Keratinocyte (primary cell): ENCODE measurements at regions not wholly inside any gene's neighbourhood (a gene's known extent, or its start where the extent isn't known, plus 50 kb on each side); places are given as distances from the start of the nearest gene placed in this dataset.

Experiments
- DNase-seq: peaks from one replicate; pipeline ENCODE4 v3.0.0-alpha.2; 2011; ENCODE audit warnings: low read depth, missing footprints, low spot score
- FAIRE-seq: peaks from 2 replicates; lab custom pipeline; 2011; peaks lifted over from hg19 to GRCh38; lab: Jason Lieb, UNC
- H2AFZ ChIP-seq: 2 replicates; pipeline ENCODE4 v1.6.0; 2012; ENCODE audit warnings: low read length, control low read depth, inconsistent platforms; ENCODE audit not compliant: control insufficient read depth
- H3K27ac ChIP-seq: 2 replicates; pipeline ENCODE4 v1.5.1; 2011; ENCODE audit warnings: low read length; ENCODE audit not compliant: control insufficient read depth, insufficient read depth
- H3K27me3 ChIP-seq: 3 replicates; pipeline ENCODE4 v1.6.0; 2011; ENCODE audit warnings: low read length; ENCODE audit not compliant: control insufficient read depth, insufficient read depth; ENCODE audit errors: extremely low read depth
- H3K36me3 ChIP-seq, 2 experiments: 2 replicates in 1 of 2; 3 replicates in 1 of 2; pipeline ENCODE4 v1.5.1; 2011; ENCODE audit warnings: low read length in 2 of 2, mild to moderate bottlenecking in 1 of 2; ENCODE audit not compliant: control insufficient read depth in 2 of 2, insufficient read depth in 2 of 2; ENCODE audit errors: extremely low read depth in 1 of 2
- H3K4me1 ChIP-seq: 3 replicates; pipeline ENCODE4 v1.5.1; 2011; ENCODE audit warnings: low read length; ENCODE audit not compliant: control insufficient read depth, insufficient read depth; ENCODE audit errors: extremely low read depth
- H3K4me2 ChIP-seq: 3 replicates; pipeline ENCODE4 v1.6.0; 2011; ENCODE audit warnings: low read depth, low read length; ENCODE audit not compliant: control insufficient read depth, insufficient read depth; ENCODE audit errors: extremely low read depth
- H3K4me3 ChIP-seq, 3 experiments: fragments of 200-600 bp in 1 of 3; sonication (generic) in 1 of 3; 2 replicates in 2 of 3; 3 replicates in 1 of 3; pipeline ENCODE4 v1.5.1; 2011 to 2016; ENCODE audit warnings: low read length in 3 of 3, mild to moderate bottlenecking in 3 of 3, control low read depth in 2 of 3, inconsistent platforms in 1 of 3, low read depth in 1 of 3, mixed read lengths in 1 of 3, mixed run types in 1 of 3, moderate library complexity in 1 of 3; ENCODE audit not compliant: control insufficient read depth in 2 of 3, insufficient read depth in 2 of 3; ENCODE audit errors: extremely low read depth in 1 of 3
- H3K79me2 ChIP-seq: 2 replicates; pipeline ENCODE4 v1.6.0; 2012; ENCODE audit warnings: low read length; ENCODE audit not compliant: control insufficient read depth, insufficient read depth
- H3K9ac ChIP-seq: 3 replicates; pipeline ENCODE4 v1.6.0; 2011; ENCODE audit warnings: low read length; ENCODE audit not compliant: control insufficient read depth, insufficient read depth; ENCODE audit errors: extremely low read depth
- H3K9me1 ChIP-seq: 3 replicates; pipeline ENCODE4 v1.6.0; 2011; ENCODE audit warnings: low read length; ENCODE audit not compliant: control insufficient read depth, insufficient read depth; ENCODE audit errors: extremely low read depth
- H3K9me3 ChIP-seq: 2 replicates; pipeline ENCODE4 v1.5.1; 2012; ENCODE audit warnings: low read depth, low read length; ENCODE audit not compliant: control insufficient read depth
- H4K20me1 ChIP-seq: 3 replicates; pipeline ENCODE4 v1.6.0; 2011; ENCODE audit warnings: low read length; ENCODE audit not compliant: control insufficient read depth, insufficient read depth; ENCODE audit errors: extremely low read depth
- CTCF ChIP-seq, 3 experiments: IDR thresholded peaks in 1 of 3; conservative IDR thresholded peaks in 1 of 3; optimal IDR thresholded peaks in 1 of 3; 2 replicates in 2 of 3; 3 replicates in 1 of 3; pipeline versions ENCODE3 to v1.5.1; 2011; ENCODE audit warnings: low read length in 3 of 3, mild to moderate bottlenecking in 3 of 3, moderate library complexity in 2 of 3, control low read depth in 1 of 3, inconsistent platforms in 1 of 3; ENCODE audit not compliant: insufficient read depth in 2 of 3; ENCODE audit errors: extremely low read depth in 1 of 3
- EZH2 ChIP-seq: IDR thresholded peaks from one replicate; pipeline ENCODE4 v1.6.1; 2012; ENCODE audit warnings: inconsistent platforms, mild to moderate bottlenecking, low read length, moderate library complexity
- dilution Hi-C: fragments of 300-500 bp; cut with MboI; formaldehyde crosslinking; loops from one replicate; pipeline ENCODE4 v1.7.0; 2020; ENCODE audit warnings: low sequenced_read_pairs; ENCODE audit not compliant: extremely low pct_ligation_motif_present

GRCh38 chr11:91650802-91651201, 573.8 kb upstream of the FAT3 start:
- no peaks in the 10 kb centered on the region for H4K20me1 ChIP-seq
- no peak overlapping the region for H3K9ac ChIP-seq
- DNase-seq (no peak), FAIRE-seq (no peak)
- no peak overlapping the region for H3K4me3 ChIP-seq
- H3K79me2 ChIP-seq, result no peaks in the 10 kb centered on the region
- dilution Hi-C loops, result no loop called here
- H3K36me3 ChIP-seq, result no peaks in the 10 kb centered on the region
- H2AFZ ChIP-seq, result no peak overlapping the region
- H3K9me1 ChIP-seq, result no peaks in the 10 kb centered on the region
- H3K27ac ChIP-seq, result no peak overlapping the region
- no peaks in the 10 kb centered on the region for H3K27me3 ChIP-seq
- H3K4me1 ChIP-seq, result no peaks in the 10 kb centered on the region
- H3K9me3 ChIP-seq, result no peaks in the 10 kb centered on the region
- H3K4me2 ChIP-seq, result no peak overlapping the region
- no peak for TF ChIP-seq CTCF (optimal IDR thresholded peaks at IDR 0.05 in 1 of 3, IDR thresholded peaks at IDR 0.05 in 1 of 3, conservative IDR thresholded peaks at IDR 0.05 in 1 of 3; ENCODE audit: extremely low read depth in 1 of 3, insufficient read depth in 2 of 3, low read length in 3 of 3)
- no peak for TF ChIP-seq EZH2

GRCh38 chr11:91641153-91641552, 583.5 kb upstream of the FAT3 start:
- DNase-seq, result no peak
- no peak for FAIRE-seq
- Histone ChIP-seq H3K79me2 (no peaks in the 10 kb centered on the region), H3K9ac (no peak overlapping the region), H2AFZ (no peak overlapping the region), H3K9me3 (no peaks in the 10 kb centered on the region), H3K36me3 (no peaks in the 10 kb centered on the region), H3K27me3 (no peaks in the 10 kb centered on the region), H3K27ac (no peak overlapping the region), H3K4me3 (no peak overlapping the region), H3K4me2 (no peak overlapping the region), H4K20me1 (no peaks in the 10 kb centered on the region), H3K9me1 (no peaks in the 10 kb centered on the region), H3K4me1 (no peaks in the 10 kb centered on the region)
- dilution Hi-C loops, result no loop called here
- TF ChIP-seq EZH2 (no peak), CTCF (optimal IDR thresholded peaks at IDR 0.05 in 1 of 3, IDR thresholded peaks at IDR 0.05 in 1 of 3, conservative IDR thresholded peaks at IDR 0.05 in 1 of 3; ENCODE audit: extremely low read depth in 1 of 3, insufficient read depth in 2 of 3, low read length in 3 of 3) (no peak)
